GM12878 (cell line): ENCODE measurements at regions not wholly inside any gene's neighbourhood (a gene's known extent, or its start where the extent isn't known, plus 50 kb on each side); places are given as distances from the start of the nearest gene placed in this dataset.

Source experiments
- CBFB ChIP-seq: IDR thresholded peaks from 2 replicates; pipeline ENCODE4 v1.6.1; 2016; ENCODE audit warnings: antibody characterized with exemption, low read depth
- E2F8 ChIP-seq: fragments of 450-650 bp; IDR thresholded peaks from 2 replicates; pipeline ENCODE4 v1.6.1; 2018; ENCODE audit warnings: mild to moderate bottlenecking, low read depth, moderate library complexity; ENCODE audit not compliant: partially characterized antibody
- KDM1A ChIP-seq: fragments of 200-600 bp; sonication (generic); IDR thresholded peaks from 2 replicates; pipeline ENCODE4 v1.6.1; 2016; ENCODE audit warnings: borderline replicate concordance
- LARP7 ChIP-seq: fragments of 450-650 bp; IDR thresholded peaks from 2 replicates; pipeline ENCODE4 v1.6.1; 2017; ENCODE audit warnings: mild to moderate bottlenecking
- MEF2B ChIP-seq: fragments of 450-650 bp; IDR thresholded peaks from 2 replicates; pipeline ENCODE4 v1.6.1; 2018; ENCODE audit warnings: mild to moderate bottlenecking, moderate library complexity; ENCODE audit not compliant: partially characterized antibody, poor library complexity, severe bottlenecking
- MYB ChIP-seq: fragments of 150-350 bp; IDR thresholded peaks from 2 replicates; pipeline ENCODE4 v1.6.1; 2014; ENCODE audit warnings: mild to moderate bottlenecking, low read depth, low read length, borderline replicate concordance
- TCF3 ChIP-seq: IDR thresholded peaks from 2 replicates; pipeline ENCODE4 v1.6.1; 2012; ENCODE audit warnings: low read depth, mild to moderate bottlenecking, low read length, borderline replicate concordance; ENCODE audit not compliant: insufficient read depth
- ZBED1 ChIP-seq: IDR thresholded peaks from 2 replicates; pipeline ENCODE4 v1.6.1; 2016; ENCODE audit warnings: borderline replicate concordance
- ZNF274 ChIP-seq: IDR thresholded peaks from one replicate; pipeline ENCODE4 v1.8.0; 2011; ENCODE audit not compliant: insufficient read length, insufficient read depth
- TF ChIP-seq, protein P1 (sequence below): fragments of 450-650 bp; IDR thresholded peaks from 2 replicates; pipeline ENCODE4 v1.6.1; 2018; ENCODE audit warnings: borderline replicate concordance, mild to moderate bottlenecking; ENCODE audit not compliant: partially characterized antibody

DNA sequence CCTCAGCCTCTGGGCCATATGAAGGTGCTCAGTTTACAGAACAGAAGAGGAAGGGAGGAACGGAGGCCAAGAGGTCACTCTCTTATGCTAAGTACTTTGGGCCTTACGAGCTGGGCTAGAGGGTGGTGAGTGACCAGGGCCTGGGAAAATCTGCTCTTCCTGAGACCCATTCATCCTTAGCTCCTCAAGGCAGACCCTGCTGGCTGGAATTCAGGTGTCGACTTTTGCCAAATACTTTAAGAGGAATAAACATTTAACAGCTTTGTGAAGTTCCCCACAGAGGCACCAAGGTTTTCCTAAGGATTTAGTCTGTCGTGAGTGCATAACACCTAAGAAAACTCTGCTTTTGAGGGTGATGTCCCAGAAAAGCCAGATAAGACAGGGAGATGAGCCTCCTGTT is 129.7 kb upstream of the SIX2 start (continued):
- TF ChIP-seq, protein P1, sequence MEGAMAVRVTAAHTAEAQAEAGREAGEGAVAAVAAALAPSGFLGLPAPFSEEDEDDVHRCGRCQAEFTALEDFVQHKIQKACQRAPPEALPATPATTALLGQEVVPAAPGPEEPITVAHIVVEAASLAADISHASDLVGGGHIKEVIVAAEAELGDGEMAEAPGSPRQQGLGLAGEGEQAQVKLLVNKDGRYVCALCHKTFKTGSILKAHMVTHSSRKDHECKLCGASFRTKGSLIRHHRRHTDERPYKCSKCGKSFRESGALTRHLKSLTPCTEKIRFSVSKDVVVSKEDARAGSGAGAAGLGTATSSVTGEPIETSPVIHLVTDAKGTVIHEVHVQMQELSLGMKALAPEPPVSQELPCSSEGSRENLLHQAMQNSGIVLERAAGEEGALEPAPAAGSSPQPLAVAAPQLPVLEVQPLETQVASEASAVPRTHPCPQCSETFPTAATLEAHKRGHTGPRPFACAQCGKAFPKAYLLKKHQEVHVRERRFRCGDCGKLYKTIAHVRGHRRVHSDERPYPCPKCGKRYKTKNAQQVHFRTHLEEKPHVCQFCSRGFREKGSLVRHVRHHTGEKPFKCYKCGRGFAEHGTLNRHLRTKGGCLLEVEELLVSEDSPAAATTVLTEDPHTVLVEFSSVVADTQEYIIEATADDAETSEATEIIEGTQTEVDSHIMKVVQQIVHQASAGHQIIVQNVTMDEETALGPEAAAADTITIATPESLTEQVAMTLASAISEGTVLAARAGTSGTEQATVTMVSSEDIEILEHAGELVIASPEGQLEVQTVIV = no peak
- TF ChIP-seq MYB (no peak), ZBED1 (no peak), ZNF274 (no peak), CBFB (no peak), KDM1A (no peak), TCF3 (no peak), MEF2B (no peak), LARP7 (no peak), E2F8 (no peak)
